GM13976 (cell line): ENCODE measurements at regions not wholly inside any gene's neighbourhood (a gene's known extent, or its start where the extent isn't known, plus 50 kb on each side); places are given as distances from the start of the nearest gene placed in this dataset.

Source experiments
- DNase-seq: peaks from one replicate; pipeline ENCODE4 v3.0.0; 2012; ENCODE audit warnings: low spot score
- in situ Hi-C: fragments of 300-500 bp; cut with MboI; formaldehyde crosslinking; loops from one replicate; pipeline ENCODE4 v1.12.0; 2022; ENCODE audit warnings: low sequenced_read_pairs, mixed read lengths, inconsistent platforms; ENCODE audit not compliant: unreplicated experiment
- TF ChIP-seq, protein P1 (sequence below): IDR thresholded peaks from 2 replicates; pipeline ENCODE4 v1.5.1; 2012; ENCODE audit warnings: borderline replicate concordance, mild to moderate bottlenecking; ENCODE audit not compliant: insufficient read depth; ENCODE audit errors: extremely low read depth, missing control alignments, control extremely low read depth

DNA sequence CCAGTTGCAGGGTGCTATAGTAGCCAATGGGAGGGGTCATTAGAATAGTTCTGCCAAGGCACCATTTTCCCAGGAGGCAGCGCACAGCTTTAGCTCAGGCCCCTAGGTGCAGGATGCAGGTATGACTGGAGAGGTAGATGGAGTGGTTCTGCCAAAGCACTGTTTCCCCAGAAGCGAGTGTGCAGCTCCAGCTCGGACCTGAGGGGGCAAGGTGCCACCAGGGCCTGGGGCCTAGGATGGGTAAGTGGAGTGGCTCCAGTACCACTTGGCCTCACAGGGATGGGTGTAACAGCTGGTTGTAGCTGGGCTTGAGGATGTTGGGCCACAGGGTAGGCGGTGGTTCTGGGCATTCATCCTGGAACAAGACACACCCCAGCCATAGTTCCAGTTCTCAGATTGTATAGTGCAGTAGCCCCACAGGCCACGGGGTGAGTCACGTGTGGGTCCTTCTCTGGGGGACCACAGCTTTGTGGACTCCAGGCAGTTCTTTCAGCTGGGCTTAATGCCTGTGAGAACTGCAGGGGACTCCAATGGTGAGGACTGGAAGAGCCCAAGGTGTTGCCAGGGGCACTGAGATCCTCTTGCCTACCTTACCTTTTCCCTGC lies 185.5 kb upstream of the ANKH start:
- in situ Hi-C loops = no loop called here
- DNase-seq = no peak
- TF ChIP-seq, protein P1, sequence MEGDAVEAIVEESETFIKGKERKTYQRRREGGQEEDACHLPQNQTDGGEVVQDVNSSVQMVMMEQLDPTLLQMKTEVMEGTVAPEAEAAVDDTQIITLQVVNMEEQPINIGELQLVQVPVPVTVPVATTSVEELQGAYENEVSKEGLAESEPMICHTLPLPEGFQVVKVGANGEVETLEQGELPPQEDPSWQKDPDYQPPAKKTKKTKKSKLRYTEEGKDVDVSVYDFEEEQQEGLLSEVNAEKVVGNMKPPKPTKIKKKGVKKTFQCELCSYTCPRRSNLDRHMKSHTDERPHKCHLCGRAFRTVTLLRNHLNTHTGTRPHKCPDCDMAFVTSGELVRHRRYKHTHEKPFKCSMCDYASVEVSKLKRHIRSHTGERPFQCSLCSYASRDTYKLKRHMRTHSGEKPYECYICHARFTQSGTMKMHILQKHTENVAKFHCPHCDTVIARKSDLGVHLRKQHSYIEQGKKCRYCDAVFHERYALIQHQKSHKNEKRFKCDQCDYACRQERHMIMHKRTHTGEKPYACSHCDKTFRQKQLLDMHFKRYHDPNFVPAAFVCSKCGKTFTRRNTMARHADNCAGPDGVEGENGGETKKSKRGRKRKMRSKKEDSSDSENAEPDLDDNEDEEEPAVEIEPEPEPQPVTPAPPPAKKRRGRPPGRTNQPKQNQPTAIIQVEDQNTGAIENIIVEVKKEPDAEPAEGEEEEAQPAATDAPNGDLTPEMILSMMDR = no peak

DNA sequence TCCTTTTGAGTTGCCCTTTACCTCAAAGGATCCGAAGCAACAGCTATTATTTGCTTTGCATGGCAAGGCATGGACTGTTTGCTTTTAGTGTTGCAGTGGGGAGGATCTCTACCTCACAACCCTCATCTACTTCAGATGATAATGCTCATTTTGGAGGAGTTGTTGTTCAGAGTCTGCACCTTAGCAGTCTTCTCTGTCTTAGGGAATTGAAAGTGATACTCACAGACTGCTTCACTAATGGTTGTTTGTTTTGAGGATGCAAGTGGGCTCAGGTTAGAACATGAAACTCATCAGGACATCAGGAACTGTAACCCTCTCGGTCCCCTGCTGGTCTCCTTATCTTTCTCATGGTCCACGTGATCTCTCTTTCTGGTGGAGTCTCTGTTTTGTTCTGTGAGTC lies 172.9 kb upstream of the ANKH start:
- in situ Hi-C loops = no loop called here
- DNase-seq = no peak
- TF ChIP-seq, protein P1 = no peak

DNA sequence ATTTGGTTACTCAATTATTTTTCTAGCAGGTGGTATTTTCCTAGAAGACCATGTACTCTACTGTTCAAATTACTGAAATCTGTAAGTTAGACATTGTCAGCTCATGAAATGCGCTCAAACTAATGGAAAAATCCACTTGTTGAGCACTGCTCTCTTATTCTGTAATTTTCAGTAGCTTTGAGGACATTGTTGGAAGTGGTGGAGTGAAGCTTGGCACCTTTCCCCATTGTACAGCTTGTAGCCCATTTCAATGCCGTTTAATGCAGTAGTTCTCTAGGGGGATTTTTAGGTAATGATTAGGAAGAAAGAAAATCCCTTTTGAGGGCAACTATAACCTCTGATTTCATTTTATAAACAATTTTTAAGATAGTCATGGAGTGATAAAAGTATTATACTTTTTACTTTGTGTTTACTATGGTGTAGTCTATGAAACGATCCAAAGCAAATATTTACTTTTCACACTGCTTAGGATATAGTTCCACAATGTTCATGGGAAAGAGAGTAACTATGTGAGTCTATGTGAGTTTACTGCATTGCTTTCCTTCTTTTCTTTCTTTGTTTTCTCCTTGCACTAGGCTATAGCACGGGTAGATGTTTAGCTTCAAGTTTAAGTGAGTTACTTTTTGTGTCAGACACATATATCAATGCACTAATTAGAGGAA lies 165.8 kb upstream of the ANKH start:
- no peak for DNase-seq
- TF ChIP-seq, protein P1 = no peak
- in situ Hi-C loops = no loop called here

DNA sequence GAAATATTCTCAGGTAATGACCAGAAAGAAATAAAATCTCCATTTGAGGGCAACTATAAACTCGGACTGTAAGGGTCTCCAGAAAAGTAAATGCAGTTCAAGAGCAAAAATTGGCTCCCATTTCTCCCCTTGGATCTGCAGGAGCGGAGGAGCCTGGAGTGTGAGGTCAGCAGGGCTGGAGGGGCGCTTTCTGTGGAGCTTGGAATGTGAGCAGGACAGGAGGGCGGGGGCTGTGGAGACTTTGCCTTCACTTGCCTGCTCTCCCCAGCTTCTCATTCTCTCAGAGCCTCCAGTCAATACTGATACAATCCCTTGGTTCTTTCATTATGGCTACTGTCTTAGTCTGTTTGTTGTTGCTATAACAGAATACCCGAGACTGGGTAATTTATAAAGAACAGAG lies 162.8 kb upstream of the ANKH start:
- no peak for DNase-seq
- TF ChIP-seq, protein P1 = no peak
- in situ Hi-C loops = no loop called here

DNA sequence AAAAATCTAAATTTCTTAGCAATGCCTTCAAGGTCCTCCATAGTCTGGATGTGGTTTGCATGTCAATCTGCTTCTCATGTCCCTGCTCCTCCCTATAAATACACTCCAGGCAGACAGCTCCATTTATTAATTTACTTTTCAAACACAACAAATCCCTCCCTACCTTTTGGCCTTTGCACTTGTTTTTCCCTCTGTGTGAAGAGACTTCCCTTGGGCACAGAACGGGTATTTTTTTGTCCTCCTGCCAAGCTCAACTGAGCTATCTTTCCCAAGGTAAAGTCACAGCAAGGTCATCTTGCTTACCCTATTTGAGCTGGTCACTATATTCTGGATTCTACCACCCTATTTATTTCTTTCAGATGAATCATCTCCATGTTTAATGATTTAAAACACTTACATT lies 159.6 kb upstream of the ANKH start:
- TF ChIP-seq, protein P1 = no peak
- in situ Hi-C loops = no loop called here

DNA sequence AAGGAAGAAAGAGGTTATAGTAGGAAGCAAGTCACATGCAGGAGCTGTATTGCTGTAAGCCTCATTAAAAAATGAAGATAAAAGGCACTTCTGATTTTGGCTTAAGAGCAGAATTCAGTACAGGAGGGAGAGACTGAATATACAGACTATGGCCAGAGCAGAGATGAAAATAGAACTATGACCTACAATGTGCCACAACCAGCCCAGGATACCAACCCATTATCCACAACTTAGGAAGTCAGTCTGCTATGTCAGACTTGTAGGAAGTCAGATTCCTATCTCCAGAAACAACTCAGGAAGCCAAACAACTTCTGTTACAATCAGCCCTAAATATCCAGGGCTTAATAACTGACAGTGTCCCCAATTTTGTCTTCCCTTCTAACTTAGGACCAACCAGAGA lies 156.2 kb upstream of the ANKH start:
- TF ChIP-seq, protein P1 = no peak
- DNase-seq = no peak
- in situ Hi-C loops = no loop called here

More for the DNA sequence above, 159.6 kb upstream of the ANKH start:
- DNase-seq = no peak
